ENCODE measurements at regions not wholly inside any gene's neighbourhood (a gene's known extent, or its start where the extent isn't known, plus 50 kb on each side); places are given as distances from the start of the nearest gene placed in this dataset.
"Not testable (repeated sequence)": the region's sequence is repeated elsewhere in the genome, so short reads cannot be mapped to it uniquely, and the experiment has no call there.

DNA sequence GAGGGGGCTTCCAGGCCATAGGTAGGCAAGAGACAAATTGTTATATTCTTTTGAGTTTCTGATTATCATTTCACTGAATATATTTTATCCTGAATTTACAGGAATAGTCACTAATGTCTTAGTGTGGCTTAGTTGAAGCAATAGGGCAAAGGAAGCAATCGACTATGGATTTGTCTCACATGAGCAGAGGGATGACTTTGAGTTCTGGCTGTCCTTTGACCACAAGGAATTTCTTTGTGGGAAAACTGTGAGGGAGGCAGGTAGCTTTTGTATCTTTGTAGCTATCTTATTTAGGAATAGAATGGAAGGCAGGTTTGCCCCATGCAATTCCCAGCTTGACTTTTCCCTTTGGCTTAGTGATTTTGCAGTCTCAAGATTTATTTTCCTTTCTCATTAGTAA lies 207.3 kb upstream of the ANXA10 start:
- Histone ChIP-seq H3K4me1 (no peaks in the 10 kb centered on the region), H3K27ac (replicated peaks in 1 of 4) (no peak overlapping the region), H3K9me3 (no peaks in the 10 kb centered on the region), H3K4me3 (no peak overlapping the region), H3K27me3 (no peaks in the 10 kb centered on the region), H3K36me3 (no peaks in the 10 kb centered on the region)
- WGBS, result 86% methylated on average over 1 of the region's 1 CpG
- intact Hi-C loops (cut with DNase I), result no loop called here
- DNase-seq (ENCODE audit: extremely low spot score), result no peak
- no peak for TF ChIP-seq POLR2AphosphoS5 (IDR thresholded peaks at IDR 0.05)
- TF ChIP-seq, protein P1, sequence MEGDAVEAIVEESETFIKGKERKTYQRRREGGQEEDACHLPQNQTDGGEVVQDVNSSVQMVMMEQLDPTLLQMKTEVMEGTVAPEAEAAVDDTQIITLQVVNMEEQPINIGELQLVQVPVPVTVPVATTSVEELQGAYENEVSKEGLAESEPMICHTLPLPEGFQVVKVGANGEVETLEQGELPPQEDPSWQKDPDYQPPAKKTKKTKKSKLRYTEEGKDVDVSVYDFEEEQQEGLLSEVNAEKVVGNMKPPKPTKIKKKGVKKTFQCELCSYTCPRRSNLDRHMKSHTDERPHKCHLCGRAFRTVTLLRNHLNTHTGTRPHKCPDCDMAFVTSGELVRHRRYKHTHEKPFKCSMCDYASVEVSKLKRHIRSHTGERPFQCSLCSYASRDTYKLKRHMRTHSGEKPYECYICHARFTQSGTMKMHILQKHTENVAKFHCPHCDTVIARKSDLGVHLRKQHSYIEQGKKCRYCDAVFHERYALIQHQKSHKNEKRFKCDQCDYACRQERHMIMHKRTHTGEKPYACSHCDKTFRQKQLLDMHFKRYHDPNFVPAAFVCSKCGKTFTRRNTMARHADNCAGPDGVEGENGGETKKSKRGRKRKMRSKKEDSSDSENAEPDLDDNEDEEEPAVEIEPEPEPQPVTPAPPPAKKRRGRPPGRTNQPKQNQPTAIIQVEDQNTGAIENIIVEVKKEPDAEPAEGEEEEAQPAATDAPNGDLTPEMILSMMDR (IDR thresholded peaks at IDR 0.05), result no peak
- no peak for TF ChIP-seq EP300 (IDR thresholded peaks at IDR 0.05)
- TF ChIP-seq POLR2A (IDR thresholded peaks at IDR 0.05; ENCODE audit: low read depth), result no peak

- H3K4me1 ChIP-seq, result no peaks in the 10 kb centered on the region
- H3K9me3 ChIP-seq, result no peaks in the 10 kb centered on the region
- TF ChIP-seq POLR2A (IDR thresholded peaks at IDR 0.05; ENCODE audit: low read depth) (no peak), EP300 (IDR thresholded peaks at IDR 0.05) (no peak), POLR2AphosphoS5 (IDR thresholded peaks at IDR 0.05) (no peak)
- TF ChIP-seq, protein P1 (IDR thresholded peaks at IDR 0.05), result no peak
- H3K27me3 ChIP-seq, result no peaks in the 10 kb centered on the region
- no peak overlapping the region for H3K27ac ChIP-seq (replicated peaks in 1 of 4)
- WGBS, result 52% methylated on average over 1 of the region's 1 CpG
- no peak for DNase-seq (ENCODE audit: extremely low spot score)
- no peak overlapping the region for H3K4me3 ChIP-seq
- intact Hi-C loops (cut with DNase I), result no loop called here
- no peaks in the 10 kb centered on the region for H3K36me3 ChIP-seq
Observed at GRCh38 chr4:167885872-167886271, 206.5 kb upstream of the ANXA10 start.

DNA sequence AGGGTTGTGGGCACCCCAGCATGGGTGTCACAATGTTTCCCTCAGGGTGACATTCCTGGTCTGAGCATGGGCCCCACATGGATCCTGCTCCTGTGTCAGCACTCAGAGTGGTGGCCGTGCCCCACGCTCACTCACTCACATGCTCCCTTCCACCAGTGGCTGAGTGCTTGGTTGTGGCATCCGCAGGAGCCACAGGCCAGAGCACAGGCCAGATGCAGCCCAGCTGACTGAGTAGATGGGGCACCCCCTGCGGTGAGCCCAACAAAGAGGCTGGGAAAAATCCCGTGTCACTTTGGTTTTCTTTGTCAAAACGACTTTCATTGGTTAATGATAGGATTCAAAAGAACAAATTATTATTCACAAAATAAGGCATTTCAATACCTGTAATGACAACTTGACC lies 204.6 kb upstream of the ANXA10 start:
- 76% methylated on average over 4 of the region's 6 CpGs for WGBS
- H3K27ac ChIP-seq (replicated peaks in 1 of 4), result no peak overlapping the region
- H3K4me3 ChIP-seq, result no peak overlapping the region
- TF ChIP-seq, protein P1 (IDR thresholded peaks at IDR 0.05), result no peak
- no peak for TF ChIP-seq POLR2A (IDR thresholded peaks at IDR 0.05; ENCODE audit: low read depth)
- no peak for TF ChIP-seq EP300 (IDR thresholded peaks at IDR 0.05)
- TF ChIP-seq POLR2AphosphoS5 (IDR thresholded peaks at IDR 0.05), result no peak
- no peaks in the 10 kb centered on the region for H3K36me3 ChIP-seq
- intact Hi-C loops (cut with DNase I), result no loop called here
- no peaks in the 10 kb centered on the region for H3K27me3 ChIP-seq
- no peaks in the 10 kb centered on the region for H3K4me1 ChIP-seq
- H3K9me3 ChIP-seq, result no peaks in the 10 kb centered on the region
- no peak for DNase-seq (ENCODE audit: extremely low spot score)

- no peak for DNase-seq (ENCODE audit: extremely low spot score)
- Histone ChIP-seq H3K9me3 (no peaks in the 10 kb centered on the region), H3K27me3 (no peaks in the 10 kb centered on the region), H3K36me3 (no peaks in the 10 kb centered on the region), H3K27ac (replicated peaks in 1 of 4) (no peak overlapping the region), H3K4me3 (no peak overlapping the region), H3K4me1 (no peaks in the 10 kb centered on the region)
- TF ChIP-seq POLR2AphosphoS5 (IDR thresholded peaks at IDR 0.05) (no peak), EP300 (IDR thresholded peaks at IDR 0.05) (no peak), POLR2A (IDR thresholded peaks at IDR 0.05; ENCODE audit: low read depth) (no peak)
- TF ChIP-seq, protein P1 (IDR thresholded peaks at IDR 0.05), result no peak
- intact Hi-C loops (cut with DNase I), result no loop called here
Observed at GRCh38 chr4:167890226-167890625, 202.1 kb upstream of the ANXA10 start.

- Histone ChIP-seq H3K4me3 (no peak overlapping the region), H3K27ac (replicated peaks in 1 of 4) (no peak overlapping the region), H3K27me3 (no peaks in the 10 kb centered on the region), H3K9me3 (no peaks in the 10 kb centered on the region), H3K36me3 (no peaks in the 10 kb centered on the region), H3K4me1 (no peaks in the 10 kb centered on the region)
- WGBS, result 89% methylated on average over 3 of the region's 3 CpGs
- no peak for DNase-seq (ENCODE audit: extremely low spot score)
- intact Hi-C loops (cut with DNase I), result no loop called here
- TF ChIP-seq POLR2A (IDR thresholded peaks at IDR 0.05; ENCODE audit: low read depth) (no peak), POLR2AphosphoS5 (IDR thresholded peaks at IDR 0.05) (no peak), EP300 (IDR thresholded peaks at IDR 0.05) (no peak)
- TF ChIP-seq, protein P1 (IDR thresholded peaks at IDR 0.05), result no peak
Observed at GRCh38 chr4:167893531-167893930, 198.8 kb upstream of the ANXA10 start.

GRCh38 chr4:167896260-167896659 lies 196.1 kb upstream of the ANXA10 start:
- H3K9me3 ChIP-seq; H3K27me3 ChIP-seq; H3K4me3 ChIP-seq; intact Hi-C loops (cut with DNase I); H3K4me1 ChIP-seq; H3K36me3 ChIP-seq; H3K27ac ChIP-seq (replicated peaks in 1 of 4); DNase-seq (ENCODE audit: extremely low spot score): not testable (repeated sequence)
- WGBS, result 45% methylated on average over 3 of the region's 3 CpGs
